Bronchial epithelial cell (primary cell): ENCODE measurements at regions not wholly inside any gene's neighbourhood (a gene's known extent, or its start where the extent isn't known, plus 50 kb on each side); places are given as distances from the start of the nearest gene placed in this dataset.

ENCODE experiments used
- DNase-seq: peaks from one replicate; pipeline ENCODE4 v3.0.0-alpha.2; 2010; ENCODE audit warnings: low read depth
- FAIRE-seq: peaks from 2 replicates; lab custom pipeline; 2011; peaks lifted over from hg19 to GRCh38; lab: Jason Lieb, UNC
- H3K27me3 ChIP-seq: 2 replicates; pipeline ENCODE4 v1.5.1; 2011; ENCODE audit warnings: low read length; ENCODE audit not compliant: control insufficient read depth, insufficient read depth
- H3K36me3 ChIP-seq: 2 replicates; pipeline ENCODE4 v1.5.1; 2011; ENCODE audit warnings: low read length; ENCODE audit not compliant: control insufficient read depth, insufficient read depth
- H3K4me3 ChIP-seq: 2 replicates; pipeline ENCODE4 v1.5.1; 2011; ENCODE audit warnings: mild to moderate bottlenecking, low read depth, low read length, control low read depth
- TF ChIP-seq, protein P1 (sequence below): IDR thresholded peaks from 2 replicates; pipeline ENCODE4 v1.5.1; 2011; ENCODE audit warnings: mild to moderate bottlenecking, moderate library complexity, low read length, control low read depth, inconsistent platforms; ENCODE audit not compliant: insufficient read depth, severe bottlenecking

DNA sequence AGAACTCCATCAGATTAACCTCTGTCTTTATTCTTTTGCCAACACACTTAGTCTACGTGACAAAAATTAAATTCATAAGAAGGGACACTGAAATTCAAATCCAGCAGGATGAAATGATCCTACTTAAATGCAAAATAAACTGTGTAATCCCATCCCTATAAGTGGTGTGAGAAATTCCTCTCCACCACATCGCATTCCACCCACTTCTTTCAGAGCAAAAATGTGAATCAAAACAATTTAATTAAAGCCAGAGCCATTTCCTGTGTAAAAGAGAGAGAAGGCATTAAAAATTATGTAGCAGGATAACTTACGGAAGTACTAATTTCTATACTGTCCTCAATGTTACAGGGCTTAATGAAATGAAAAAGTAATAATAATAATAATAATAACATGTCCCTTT, 844.3 kb downstream of the GALC start:
- Histone ChIP-seq H3K27me3 (no peaks in the 10 kb centered on the region), H3K4me3 (no peak overlapping the region), H3K36me3 (no peaks in the 10 kb centered on the region)
- DNase-seq (no peak), FAIRE-seq (no peak)
- TF ChIP-seq, protein P1, sequence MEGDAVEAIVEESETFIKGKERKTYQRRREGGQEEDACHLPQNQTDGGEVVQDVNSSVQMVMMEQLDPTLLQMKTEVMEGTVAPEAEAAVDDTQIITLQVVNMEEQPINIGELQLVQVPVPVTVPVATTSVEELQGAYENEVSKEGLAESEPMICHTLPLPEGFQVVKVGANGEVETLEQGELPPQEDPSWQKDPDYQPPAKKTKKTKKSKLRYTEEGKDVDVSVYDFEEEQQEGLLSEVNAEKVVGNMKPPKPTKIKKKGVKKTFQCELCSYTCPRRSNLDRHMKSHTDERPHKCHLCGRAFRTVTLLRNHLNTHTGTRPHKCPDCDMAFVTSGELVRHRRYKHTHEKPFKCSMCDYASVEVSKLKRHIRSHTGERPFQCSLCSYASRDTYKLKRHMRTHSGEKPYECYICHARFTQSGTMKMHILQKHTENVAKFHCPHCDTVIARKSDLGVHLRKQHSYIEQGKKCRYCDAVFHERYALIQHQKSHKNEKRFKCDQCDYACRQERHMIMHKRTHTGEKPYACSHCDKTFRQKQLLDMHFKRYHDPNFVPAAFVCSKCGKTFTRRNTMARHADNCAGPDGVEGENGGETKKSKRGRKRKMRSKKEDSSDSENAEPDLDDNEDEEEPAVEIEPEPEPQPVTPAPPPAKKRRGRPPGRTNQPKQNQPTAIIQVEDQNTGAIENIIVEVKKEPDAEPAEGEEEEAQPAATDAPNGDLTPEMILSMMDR = no peak

DNA sequence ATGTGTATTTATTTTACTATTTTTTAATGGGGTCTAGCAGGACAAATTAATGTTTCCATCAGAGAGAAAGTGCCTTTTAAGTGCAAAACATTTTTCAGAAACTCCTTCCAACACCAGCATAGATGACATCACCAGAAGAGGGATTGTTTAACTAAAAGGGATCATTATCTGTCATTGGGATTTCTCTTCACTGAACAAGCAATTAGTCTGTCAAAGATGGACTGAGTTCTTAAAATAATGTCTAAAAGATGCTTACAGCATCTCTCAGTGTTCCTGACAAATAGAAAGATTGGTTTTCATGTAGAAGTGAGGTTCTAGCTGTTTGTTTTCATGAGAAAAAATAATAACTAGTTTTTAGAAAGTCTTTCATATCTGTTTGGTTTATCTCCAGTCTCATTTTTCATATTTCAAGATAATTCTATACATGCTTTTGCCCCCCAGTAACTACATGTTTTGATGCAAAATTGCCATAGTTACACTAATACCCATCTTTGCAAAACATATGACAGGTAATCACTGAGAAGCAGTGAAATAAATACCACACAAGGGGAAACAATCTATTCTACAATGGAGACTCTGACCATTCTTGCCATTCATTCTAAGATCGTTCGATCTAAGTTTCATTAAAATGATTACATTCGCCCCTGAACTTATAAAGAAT, 850.3 kb downstream of the GALC start:
- Histone ChIP-seq H3K4me3 (no peak overlapping the region), H3K27me3 (no peaks in the 10 kb centered on the region), H3K36me3 (no peaks in the 10 kb centered on the region)
- TF ChIP-seq, protein P1 = no peak
- no peak for DNase-seq
- no peak for FAIRE-seq

DNA sequence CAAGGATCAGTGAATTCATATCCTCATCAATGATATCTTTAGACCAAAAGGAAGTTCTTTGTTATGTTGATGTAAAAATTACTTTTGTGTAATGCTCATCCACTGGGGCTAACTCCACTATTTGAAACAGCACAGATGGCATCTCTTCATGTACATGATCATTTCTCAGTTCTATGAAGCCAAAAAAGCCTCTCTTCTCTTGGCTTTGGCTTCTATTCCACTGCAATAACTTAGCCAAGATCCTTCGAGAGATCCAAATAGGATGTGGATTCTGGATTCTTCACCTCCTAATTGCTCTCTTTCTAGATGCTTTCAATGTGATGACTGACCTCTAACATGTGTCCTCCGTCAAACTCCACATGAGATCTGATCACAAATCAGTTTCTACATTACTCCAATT, 851.2 kb downstream of the GALC start:
- no peak for FAIRE-seq
- H3K27me3 ChIP-seq = no peaks in the 10 kb centered on the region
- TF ChIP-seq, protein P1 = no peak
- H3K4me3 ChIP-seq = no peak overlapping the region
- no peaks in the 10 kb centered on the region for H3K36me3 ChIP-seq
- DNase-seq = no peak

DNA sequence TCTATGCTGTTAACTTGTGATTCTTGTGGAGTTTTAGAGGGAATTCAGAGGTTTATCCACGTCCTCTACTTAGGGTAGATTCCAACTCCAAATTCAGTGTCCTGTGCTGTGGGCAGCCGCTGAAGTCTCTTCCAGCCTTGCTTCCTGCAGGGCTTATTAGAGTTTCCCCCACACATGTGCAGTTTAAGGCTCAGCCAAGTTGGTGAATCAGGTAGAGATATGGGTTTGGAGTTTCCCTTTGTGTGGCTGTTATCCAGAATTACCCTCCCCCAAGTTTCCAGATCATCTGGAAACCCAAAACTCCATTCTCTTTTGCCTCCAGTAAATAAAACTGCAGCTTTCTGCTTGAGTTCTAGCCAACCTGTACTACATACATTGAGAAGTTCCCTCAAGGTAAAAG, 853.7 kb downstream of the GALC start:
- no peaks in the 10 kb centered on the region for H3K36me3 ChIP-seq
- H3K4me3 ChIP-seq = no peak overlapping the region
- H3K27me3 ChIP-seq = no peaks in the 10 kb centered on the region
- TF ChIP-seq, protein P1 = no peak
- FAIRE-seq (no peak), DNase-seq (peak; percentile 26)

DNA sequence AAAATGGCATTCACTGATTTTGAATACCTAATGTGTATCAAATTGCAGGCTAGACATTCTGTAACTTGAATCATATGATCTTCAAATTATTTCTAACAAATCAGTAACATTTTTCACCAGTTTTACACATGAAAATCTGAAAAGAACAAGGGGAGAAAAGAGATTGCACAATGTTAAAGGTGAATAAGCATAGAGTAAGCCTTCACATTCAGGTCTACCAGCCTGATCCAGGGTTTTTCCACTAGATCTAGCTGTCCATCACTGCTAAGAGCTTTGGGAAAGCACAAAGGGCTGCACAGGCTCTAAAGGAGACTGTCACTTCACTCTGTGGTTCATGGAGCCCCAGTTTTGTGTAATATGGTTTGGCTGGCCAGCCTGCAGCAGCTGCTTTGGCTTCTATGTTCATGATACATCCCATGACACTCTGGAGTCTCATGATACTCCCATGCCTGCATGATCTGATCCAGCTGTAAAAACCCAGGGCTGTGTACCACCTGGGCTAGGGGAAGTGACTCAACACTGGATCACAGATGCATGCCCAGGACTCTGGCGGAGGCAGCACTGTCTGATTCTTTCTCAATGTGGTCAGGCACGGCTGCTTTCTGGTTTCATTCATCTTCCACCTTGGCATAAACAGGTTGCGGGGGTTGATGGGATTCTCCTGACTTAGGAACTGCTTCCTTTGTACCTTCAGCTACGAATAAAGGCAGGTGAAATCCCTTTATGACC, 859.7 kb downstream of the GALC start:
- FAIRE-seq (peak; percentile 32), DNase-seq (peak; percentile 97)
- no peaks in the 10 kb centered on the region for H3K27me3 ChIP-seq

More for the DNA sequence above, 859.7 kb downstream of the GALC start:
- Histone ChIP-seq H3K36me3 (no peaks in the 10 kb centered on the region), H3K4me3 (no peak overlapping the region)
- TF ChIP-seq, protein P1 = no peak
